ENCODE measurements at regions not wholly inside any gene's neighbourhood (a gene's known extent, or its start where the extent isn't known, plus 50 kb on each side); places are given as distances from the start of the nearest gene placed in this dataset.
"Not testable (repeated sequence)": the region's sequence is repeated elsewhere in the genome, so short reads cannot be mapped to it uniquely, and the experiment has no call there.

DNA sequence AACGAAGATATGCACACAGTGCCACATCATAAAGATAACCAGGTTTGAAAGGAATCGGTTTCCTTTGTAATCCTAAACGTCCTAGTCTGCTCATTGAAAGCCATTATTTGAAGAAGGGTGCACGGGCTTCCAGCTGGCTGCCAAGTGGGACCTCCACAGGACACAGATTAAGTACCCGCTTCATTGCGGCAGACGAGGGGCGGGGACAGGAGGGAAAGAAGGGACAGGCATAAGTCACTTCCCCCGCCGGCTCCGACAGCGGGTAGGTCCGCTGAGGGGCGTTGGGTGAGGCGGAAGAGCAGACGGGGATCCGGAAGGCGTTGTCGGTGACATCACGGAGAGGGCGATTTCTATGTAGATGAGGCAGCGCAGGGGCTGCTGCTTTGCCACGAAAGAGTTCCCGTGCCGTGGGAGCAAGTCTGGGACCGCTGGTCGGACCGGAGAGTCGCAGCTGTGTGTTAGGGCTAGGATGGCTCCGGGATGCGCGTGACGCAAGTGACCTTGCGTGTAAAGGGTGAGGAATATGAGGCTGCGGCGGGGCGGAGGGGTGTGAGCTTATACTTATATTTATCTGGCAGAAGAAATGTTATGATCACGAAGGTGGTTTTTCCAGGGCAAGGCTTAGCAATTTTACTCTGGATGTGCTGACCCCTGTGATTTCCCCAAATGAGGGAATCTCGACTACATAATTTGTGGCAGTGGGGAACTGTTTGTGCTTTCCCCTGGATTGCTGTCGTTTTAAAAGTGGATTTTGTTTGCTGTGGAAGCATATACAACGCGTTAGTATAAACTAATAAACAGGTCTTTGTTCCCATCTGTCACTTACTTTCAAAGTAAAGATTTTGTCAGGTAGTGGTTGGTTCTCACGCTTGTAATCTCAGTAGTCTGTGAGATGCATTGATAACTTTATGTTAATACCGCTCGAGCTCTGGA lies 80.7 kb downstream of the PPIAL4G start:
- TF ChIP-seq POLR2AphosphoS5 (IDR thresholded peaks at IDR 0.05), result peak; percentile 58 to 83 (median 67)
- intact Hi-C loops (cut with DNase I; ENCODE audit: low total_unique reads); H3K9me3 ChIP-seq; H3K36me3 ChIP-seq; H3K27me3 ChIP-seq; H3K4me1 ChIP-seq: not testable (repeated sequence)
- H3K27ac ChIP-seq, result peak overlapping the region; percentile 88 to 91
- H3K4me3 ChIP-seq, result peak overlapping the region; percentile 44 to 81 (median 65)
- peak; percentile 66 to 80 for DNase-seq (ENCODE audit: low spot score in 2 of 2)

DNA sequence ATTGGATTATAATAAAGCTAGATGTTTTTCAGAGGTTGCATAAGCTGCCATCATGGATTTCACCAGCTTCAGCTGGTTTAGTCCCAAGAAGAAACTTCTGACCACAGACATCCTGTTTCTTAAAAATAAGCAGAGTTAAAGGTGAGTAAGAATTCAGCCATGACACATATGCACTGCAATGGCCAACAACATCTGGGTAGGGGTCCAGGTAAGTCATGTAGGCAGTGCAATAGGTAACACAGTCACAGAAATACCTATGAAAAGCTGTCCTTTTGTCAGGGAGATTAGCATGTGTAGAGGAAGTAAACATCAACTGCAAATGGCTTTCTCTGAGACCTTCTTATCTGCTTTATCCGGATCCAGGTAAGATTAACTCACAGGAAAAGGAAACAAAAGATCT lies 85.6 kb downstream of the PPIAL4G start:
- H3K27ac ChIP-seq; H3K36me3 ChIP-seq; H3K9me3 ChIP-seq; H3K4me1 ChIP-seq; H3K27me3 ChIP-seq; H3K4me3 ChIP-seq; intact Hi-C loops (cut with DNase I; ENCODE audit: low total_unique reads); DNase-seq (ENCODE audit: low spot score in 2 of 2): not testable (repeated sequence)

DNA sequence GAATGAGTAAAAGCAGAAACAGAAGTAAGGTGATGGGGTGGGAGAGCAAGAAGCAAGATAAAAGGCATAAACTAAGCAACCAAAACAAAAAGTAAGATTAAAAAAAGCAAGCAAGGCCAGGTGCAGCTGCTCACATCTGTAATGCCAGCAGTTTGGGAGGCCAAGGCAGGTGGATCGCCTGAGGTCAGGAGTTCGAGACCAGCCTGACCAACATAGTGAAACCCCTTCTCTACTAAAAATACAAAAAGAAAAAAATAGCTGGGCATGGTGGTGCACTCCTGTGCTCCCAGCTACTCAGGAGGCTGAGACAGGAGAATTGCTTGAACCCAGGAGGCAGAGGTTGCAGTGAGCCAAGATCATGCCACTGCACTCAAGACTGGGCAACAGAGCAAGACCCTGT lies 90.6 kb downstream of the PPIAL4G start:
- H3K4me3 ChIP-seq; H3K36me3 ChIP-seq; H3K27me3 ChIP-seq; H3K27ac ChIP-seq; H3K4me1 ChIP-seq; H3K9me3 ChIP-seq; intact Hi-C loops (cut with DNase I; ENCODE audit: low total_unique reads); DNase-seq (ENCODE audit: low spot score in 2 of 2): not testable (repeated sequence)

DNA sequence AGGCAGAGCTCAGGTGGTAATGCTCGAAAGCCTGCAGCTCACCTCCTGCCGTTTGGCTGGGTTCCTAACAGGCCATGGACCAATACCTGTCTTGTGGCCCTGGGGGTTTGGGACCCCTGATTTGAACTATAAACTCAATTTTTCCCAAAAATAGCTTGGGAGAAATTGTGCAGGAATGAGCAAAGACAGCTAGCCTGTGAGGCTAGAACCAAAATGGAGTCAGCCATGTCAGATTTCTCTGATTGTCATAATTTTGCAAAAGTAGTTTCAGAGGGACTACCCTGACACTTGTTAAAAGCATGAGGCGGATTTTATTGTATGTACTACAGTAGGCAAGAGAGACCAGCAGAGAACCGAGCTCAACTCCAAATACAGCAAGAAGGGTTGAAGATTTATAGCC lies 91.8 kb downstream of the PPIAL4G start:
- DNase-seq (ENCODE audit: low spot score in 2 of 2); H3K4me1 ChIP-seq; H3K4me3 ChIP-seq; H3K27ac ChIP-seq; H3K36me3 ChIP-seq; H3K9me3 ChIP-seq; intact Hi-C loops (cut with DNase I; ENCODE audit: low total_unique reads); H3K27me3 ChIP-seq: not testable (repeated sequence)

DNA sequence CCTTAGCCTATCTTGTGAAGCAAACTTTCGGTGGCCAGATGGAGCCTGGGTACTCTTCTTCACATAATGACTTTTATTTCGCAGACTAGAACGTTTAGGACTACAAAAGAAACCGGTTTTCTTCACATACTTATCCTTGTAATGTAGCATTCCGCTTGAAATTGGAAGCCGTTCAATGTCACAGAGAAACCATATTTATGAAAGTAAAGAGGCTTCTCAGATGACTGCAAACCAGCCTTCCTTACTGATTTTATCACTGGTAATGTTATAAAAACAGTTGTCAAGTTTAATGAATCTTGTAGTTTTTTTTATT lies 94.1 kb downstream of the PPIAL4G start:
- TF ChIP-seq POLR2AphosphoS5 (IDR thresholded peaks at IDR 0.05), result no peak
- TF ChIP-seq POLR2A (IDR thresholded peaks at IDR 0.05), result no peak
- TF ChIP-seq, protein P1, sequence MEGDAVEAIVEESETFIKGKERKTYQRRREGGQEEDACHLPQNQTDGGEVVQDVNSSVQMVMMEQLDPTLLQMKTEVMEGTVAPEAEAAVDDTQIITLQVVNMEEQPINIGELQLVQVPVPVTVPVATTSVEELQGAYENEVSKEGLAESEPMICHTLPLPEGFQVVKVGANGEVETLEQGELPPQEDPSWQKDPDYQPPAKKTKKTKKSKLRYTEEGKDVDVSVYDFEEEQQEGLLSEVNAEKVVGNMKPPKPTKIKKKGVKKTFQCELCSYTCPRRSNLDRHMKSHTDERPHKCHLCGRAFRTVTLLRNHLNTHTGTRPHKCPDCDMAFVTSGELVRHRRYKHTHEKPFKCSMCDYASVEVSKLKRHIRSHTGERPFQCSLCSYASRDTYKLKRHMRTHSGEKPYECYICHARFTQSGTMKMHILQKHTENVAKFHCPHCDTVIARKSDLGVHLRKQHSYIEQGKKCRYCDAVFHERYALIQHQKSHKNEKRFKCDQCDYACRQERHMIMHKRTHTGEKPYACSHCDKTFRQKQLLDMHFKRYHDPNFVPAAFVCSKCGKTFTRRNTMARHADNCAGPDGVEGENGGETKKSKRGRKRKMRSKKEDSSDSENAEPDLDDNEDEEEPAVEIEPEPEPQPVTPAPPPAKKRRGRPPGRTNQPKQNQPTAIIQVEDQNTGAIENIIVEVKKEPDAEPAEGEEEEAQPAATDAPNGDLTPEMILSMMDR (IDR thresholded peaks at IDR 0.05), result no peak
- Histone ChIP-seq H3K27ac (peak overlapping the region; percentile 93 to 96), H3K4me3 (peak overlapping the region; percentile 45 to 64 (median 61)), H3K4me1 (no peaks in the 10 kb centered on the region), H3K9me3 (no peaks in the 10 kb centered on the region), H3K27me3 (no peaks in the 10 kb centered on the region), H3K36me3 (no peaks in the 10 kb centered on the region)
- intact Hi-C loops (cut with DNase I; ENCODE audit: low total_unique reads), result no loop called here
- no peak for DNase-seq (ENCODE audit: low spot score in 2 of 2)

DNA sequence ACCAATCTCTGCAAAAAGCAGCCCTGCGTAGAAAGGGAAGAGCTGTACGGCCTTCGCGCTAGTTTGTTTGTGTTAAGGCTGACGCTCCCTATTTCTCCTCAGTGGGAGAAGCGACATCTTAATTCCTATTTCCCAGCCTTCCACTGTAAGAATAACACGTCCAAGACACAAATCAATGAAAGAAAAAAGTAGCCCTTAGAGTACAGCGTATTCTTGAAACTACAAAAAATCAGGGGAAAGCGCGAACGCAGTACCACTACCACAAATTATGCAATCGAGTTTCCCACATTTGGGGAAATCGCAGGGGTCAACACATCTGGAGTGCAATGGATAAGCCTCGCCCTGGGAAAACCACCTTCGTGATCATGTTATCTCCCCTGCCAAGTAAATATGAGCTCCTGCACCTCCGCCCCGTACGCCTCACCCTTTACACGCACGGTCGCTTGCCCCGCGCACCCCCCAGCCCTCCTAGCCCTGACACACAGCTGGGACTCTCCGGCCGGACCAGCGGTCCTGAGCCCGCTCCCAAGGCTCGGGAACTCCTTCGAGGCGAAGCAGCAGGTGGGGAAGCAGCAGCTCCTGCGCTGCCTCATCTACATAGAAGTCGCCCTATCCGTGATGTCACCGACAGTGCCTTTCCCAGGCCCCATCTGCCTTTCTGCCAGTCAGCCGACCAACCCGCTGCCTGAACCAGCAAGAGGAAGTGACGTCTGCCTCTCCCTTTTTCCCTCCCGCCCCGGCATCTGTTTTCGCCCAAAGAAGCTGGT lies 94.7 kb downstream of the PPIAL4G start:
- Histone ChIP-seq H3K27me3 (no peaks in the 10 kb centered on the region), H3K36me3 (no peaks in the 10 kb centered on the region), H3K4me1 (no peaks in the 10 kb centered on the region), H3K27ac (peak overlapping the region; percentile 93 to 96), H3K9me3 (no peaks in the 10 kb centered on the region), H3K4me3 (peak overlapping the region; percentile 45 to 64 (median 61))
- DNase-seq (ENCODE audit: low spot score in 2 of 2), result peak; percentile 92 to 96
- peak; percentile 57 to 85 (median 60) for TF ChIP-seq POLR2AphosphoS5 (IDR thresholded peaks at IDR 0.05)
- TF ChIP-seq, protein P1 (IDR thresholded peaks at IDR 0.05), result no peak
- no peak for TF ChIP-seq POLR2A (IDR thresholded peaks at IDR 0.05)
- intact Hi-C loops (cut with DNase I; ENCODE audit: low total_unique reads), result no loop called here

DNA sequence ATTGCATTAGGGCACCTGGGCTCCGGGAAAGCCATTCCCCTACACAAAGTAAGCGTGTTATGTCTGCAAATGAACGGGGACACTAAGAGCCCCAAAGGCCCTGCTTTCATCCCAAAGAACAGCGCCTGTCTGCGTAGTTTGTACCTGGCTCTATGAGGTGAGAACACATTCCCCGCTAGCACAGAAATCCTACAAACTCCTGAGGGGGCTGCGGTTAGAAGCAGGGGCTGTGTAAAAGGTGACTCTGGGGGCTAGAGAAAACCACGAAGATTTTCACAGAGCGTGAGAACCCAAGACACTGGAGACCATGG lies 95.2 kb downstream of the PPIAL4G start:
- DNase-seq (ENCODE audit: low spot score in 2 of 2); H3K9me3 ChIP-seq; H3K36me3 ChIP-seq; H3K27me3 ChIP-seq; intact Hi-C loops (cut with DNase I; ENCODE audit: low total_unique reads); H3K4me1 ChIP-seq: not testable (repeated sequence)
- Histone ChIP-seq H3K27ac (peak overlapping the region; percentile 93 to 96), H3K4me3 (peak overlapping the region in 2 of 3 donors; percentile 61 to 64)

DNA sequence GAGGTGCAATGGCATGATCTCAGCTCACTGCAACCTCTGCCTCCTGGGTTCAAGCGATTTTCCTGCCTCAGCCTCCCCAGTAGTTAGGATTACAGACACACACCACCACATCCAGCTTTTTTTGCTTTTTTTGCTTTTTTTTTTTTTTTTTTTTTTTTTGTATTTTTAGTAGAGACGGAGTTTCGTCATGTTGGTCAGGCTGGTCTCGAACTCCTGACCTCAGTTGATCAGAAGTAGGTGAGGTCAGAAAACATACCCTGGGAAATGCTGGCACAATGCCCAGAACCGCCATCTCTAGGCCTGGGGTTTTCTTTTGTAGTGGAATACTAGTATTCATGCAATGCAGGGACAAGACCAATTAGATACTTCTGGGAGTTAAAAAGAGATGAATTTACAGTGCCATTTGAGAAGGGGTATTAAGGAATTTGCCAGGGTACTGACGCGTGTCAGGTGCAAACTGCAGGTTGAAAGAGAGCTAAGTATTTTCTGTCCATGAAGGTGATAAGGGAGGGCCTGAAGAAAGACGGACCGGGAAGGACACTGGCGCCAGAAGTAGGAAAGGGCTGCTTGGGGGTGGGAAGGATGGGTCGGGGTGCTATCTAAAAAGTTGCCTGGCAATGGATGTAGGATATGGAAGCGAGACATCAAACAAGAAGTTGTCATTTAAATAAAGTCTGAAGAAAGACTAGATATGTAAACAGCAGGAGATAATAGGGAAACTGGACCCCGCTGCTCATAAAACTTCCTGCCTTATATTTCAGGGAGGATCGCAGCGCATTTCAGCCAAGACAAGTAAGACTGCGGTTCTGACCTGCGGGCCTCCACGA lies 95.8 kb downstream of the PPIAL4G start:
- H3K9me3 ChIP-seq; H3K4me1 ChIP-seq; DNase-seq (ENCODE audit: low spot score in 2 of 2); intact Hi-C loops (cut with DNase I; ENCODE audit: low total_unique reads); H3K27me3 ChIP-seq; H3K4me3 ChIP-seq; H3K36me3 ChIP-seq: not testable (repeated sequence)
- peak overlapping the region; percentile 93 to 96 for H3K27ac ChIP-seq

Measured in breast epithelium (tissue), 4 donors.